Activated T-helper 2 cell treated with anti-CD3 and anti-CD28 coated beads, Interferon-gamma antibody, Interleukin-2, Interleukin-4, amounts not matched to agents 10 μg/mL and 5 μg/mL and 100 μg/mL, durations not matched to agents 14 hours and 24 hours and 36 hours (primary cell): ENCODE measurements at regions not wholly inside any gene's neighbourhood (a gene's known extent, or its start where the extent isn't known, plus 50 kb on each side); places are given as distances from the start of the nearest gene placed in this dataset.
"Not testable (repeated sequence)": the region's sequence is repeated elsewhere in the genome, so short reads cannot be mapped to it uniquely, and the experiment has no call there.

Experiments
- DNase-seq: peaks from one replicate; pipeline ENCODE4 v3.0.0; 2021; ENCODE audit warnings: low spot score
- H3K27ac Mint-ChIP-seq: one replicate; pipeline ENCODE4 v1.8.0; 2021; ENCODE audit warnings: mixed read lengths
- H3K27me3 Mint-ChIP-seq: one replicate; pipeline ENCODE4 v1.8.0; 2021; ENCODE audit warnings: low read depth, mixed read lengths
- H3K36me3 Mint-ChIP-seq: one replicate; pipeline ENCODE4 v1.8.0; 2021; ENCODE audit warnings: low read depth, mixed read lengths
- H3K4me1 Mint-ChIP-seq: one replicate; pipeline ENCODE4 v1.8.0; 2021; ENCODE audit warnings: low read depth, mixed read lengths
- H3K4me3 Mint-ChIP-seq: one replicate; pipeline ENCODE4 v1.8.0; 2021; ENCODE audit warnings: low read depth, mild to moderate bottlenecking, moderate library complexity, mixed read lengths
- H3K9me3 Mint-ChIP-seq: one replicate; pipeline ENCODE4 v1.8.0; 2021; ENCODE audit warnings: mixed read lengths
- intact Hi-C: fragments of 100-400 bp; cut with micrococcal nuclease; formaldehyde crosslinking; loops from one replicate; pipeline ENCODE4 v1.15.1; 2023

- intact Hi-C loops, result no loop called here
- Mint-ChIP-seq H3K4me3 (no peak overlapping the region), H3K36me3 (no peaks in the 10 kb centered on the region), H3K27me3 (no peaks in the 10 kb centered on the region), H3K4me1 (no peaks in the 10 kb centered on the region), H3K9me3 (peaks cover 10% of the 10 kb centered on the region), H3K27ac (no peak overlapping the region)
- DNase-seq, result no peak
Measured at GRCh38 chr4:66501997-66502396, 831.7 kb upstream of the EPHA5 start.

GRCh38 chr4:66490729-66491128 lies 820.4 kb upstream of the EPHA5 start:
- no peaks in the 10 kb centered on the region for H3K27me3 Mint-ChIP-seq
- H3K9me3 Mint-ChIP-seq, result peaks cover 26% of the 10 kb centered on the region
- no peak for DNase-seq
- H3K4me1 Mint-ChIP-seq, result no peaks in the 10 kb centered on the region
- intact Hi-C loops, result no loop called here
- H3K36me3 Mint-ChIP-seq, result no peaks in the 10 kb centered on the region
- no peak overlapping the region for H3K4me3 Mint-ChIP-seq
- H3K27ac Mint-ChIP-seq, result no peak overlapping the region

- no peaks in the 10 kb centered on the region for H3K4me1 Mint-ChIP-seq
- DNase-seq, result no peak
- no peak overlapping the region for H3K27ac Mint-ChIP-seq
- peaks cover 26% of the 10 kb centered on the region for H3K9me3 Mint-ChIP-seq
- no peak overlapping the region for H3K4me3 Mint-ChIP-seq
- no peaks in the 10 kb centered on the region for H3K36me3 Mint-ChIP-seq
- intact Hi-C loops, result no loop called here
- no peaks in the 10 kb centered on the region for H3K27me3 Mint-ChIP-seq
Measured at GRCh38 chr4:66489783-66490452, 819.6 kb upstream of the EPHA5 start.

GRCh38 chr4:66489370-66489769 lies 819.1 kb upstream of the EPHA5 start:
- Mint-ChIP-seq H3K36me3 (no peaks in the 10 kb centered on the region), H3K27me3 (no peaks in the 10 kb centered on the region), H3K4me1 (no peaks in the 10 kb centered on the region), H3K27ac (no peak overlapping the region), H3K4me3 (no peak overlapping the region), H3K9me3 (peaks cover 26% of the 10 kb centered on the region)
- intact Hi-C loops, result no loop called here
- DNase-seq, result no peak

GRCh38 chr4:66486068-66486467 lies 815.8 kb upstream of the EPHA5 start:
- no peaks in the 10 kb centered on the region for H3K4me1 Mint-ChIP-seq
- H3K4me3 Mint-ChIP-seq, result no peak overlapping the region
- H3K27me3 Mint-ChIP-seq, result no peaks in the 10 kb centered on the region
- intact Hi-C loops, result no loop called here
- H3K36me3 Mint-ChIP-seq, result no peaks in the 10 kb centered on the region
- no peak for DNase-seq
- no peak overlapping the region for H3K27ac Mint-ChIP-seq
- peaks cover 27% of the 10 kb centered on the region for H3K9me3 Mint-ChIP-seq

- H3K36me3 Mint-ChIP-seq, result no peaks in the 10 kb centered on the region
- intact Hi-C loops, result no loop called here
- no peaks in the 10 kb centered on the region for H3K27me3 Mint-ChIP-seq
Measured at GRCh38 chr4:66482186-66482585, 811.9 kb upstream of the EPHA5 start.

GRCh38 chr4:66475596-66475995 lies 805.3 kb upstream of the EPHA5 start:
- Mint-ChIP-seq H3K9me3 (peaks cover 23% of the 10 kb centered on the region), H3K27ac (no peak overlapping the region), H3K27me3 (no peaks in the 10 kb centered on the region), H3K4me1 (no peaks in the 10 kb centered on the region), H3K4me3 (no peak overlapping the region), H3K36me3 (no peaks in the 10 kb centered on the region)
- DNase-seq, result no peak
- intact Hi-C loops, result no loop called here

More at GRCh38 chr4:66482186-66482585, 811.9 kb upstream of the EPHA5 start:
- no peak overlapping the region for H3K4me3 Mint-ChIP-seq
- H3K4me1 Mint-ChIP-seq, result no peaks in the 10 kb centered on the region
- peaks cover 13% of the 10 kb centered on the region for H3K9me3 Mint-ChIP-seq
- DNase-seq, result no peak
- no peak overlapping the region for H3K27ac Mint-ChIP-seq

GRCh38 chr4:66465111-66465510 lies 794.8 kb upstream of the EPHA5 start:
- intact Hi-C loops, result no loop called here
- Mint-ChIP-seq H3K9me3 (peaks cover 29% of the 10 kb centered on the region), H3K4me3 (no peak overlapping the region), H3K27me3 (no peaks in the 10 kb centered on the region), H3K36me3 (no peaks in the 10 kb centered on the region), H3K27ac (no peak overlapping the region), H3K4me1 (no peaks in the 10 kb centered on the region)
- no peak for DNase-seq

GRCh38 chr4:66462890-66463289 lies 792.6 kb upstream of the EPHA5 start:
- H3K4me1 Mint-ChIP-seq, intact Hi-C loops, H3K36me3 Mint-ChIP-seq, DNase-seq, H3K27ac Mint-ChIP-seq, H3K27me3 Mint-ChIP-seq, H3K4me3 Mint-ChIP-seq: not testable (repeated sequence)
- H3K9me3 Mint-ChIP-seq, result peaks cover 37% of the 10 kb centered on the region

GRCh38 chr4:66451741-66452140 lies 781.5 kb upstream of the EPHA5 start:
- no peak for DNase-seq
- Mint-ChIP-seq H3K27me3 (no peaks in the 10 kb centered on the region), H3K4me1 (no peaks in the 10 kb centered on the region), H3K4me3 (no peak overlapping the region), H3K9me3 (peaks cover 8% of the 10 kb centered on the region), H3K27ac (no peak overlapping the region), H3K36me3 (no peaks in the 10 kb centered on the region)
- intact Hi-C loops, result no loop called here

- Mint-ChIP-seq H3K27me3 (no peaks in the 10 kb centered on the region), H3K4me1 (no peaks in the 10 kb centered on the region), H3K4me3 (no peak overlapping the region), H3K36me3 (no peaks in the 10 kb centered on the region), H3K9me3 (peaks cover 23% of the 10 kb centered on the region), H3K27ac (no peak overlapping the region)
- DNase-seq, result no peak
- intact Hi-C loops, result no loop called here
Measured at GRCh38 chr4:66443008-66443407, 772.7 kb upstream of the EPHA5 start.

- no peak for DNase-seq
- Mint-ChIP-seq H3K4me3 (no peak overlapping the region), H3K36me3 (no peaks in the 10 kb centered on the region), H3K4me1 (no peaks in the 10 kb centered on the region), H3K27ac (no peak overlapping the region), H3K27me3 (no peaks in the 10 kb centered on the region), H3K9me3 (peaks cover 22% of the 10 kb centered on the region)
- intact Hi-C loops, result no loop called here
Measured at GRCh38 chr4:66439508-66439907, 769.2 kb upstream of the EPHA5 start.

GRCh38 chr4:66433706-66434105 lies 763.4 kb upstream of the EPHA5 start:
- Mint-ChIP-seq H3K4me1 (no peaks in the 10 kb centered on the region), H3K36me3 (no peaks in the 10 kb centered on the region), H3K4me3 (no peak overlapping the region), H3K9me3 (peaks cover 28% of the 10 kb centered on the region), H3K27me3 (no peaks in the 10 kb centered on the region), H3K27ac (no peak overlapping the region)
- DNase-seq, result no peak
- intact Hi-C loops, result no loop called here

GRCh38 chr4:66430856-66431255 lies 760.6 kb upstream of the EPHA5 start:
- H3K9me3 Mint-ChIP-seq, result peaks cover 19% of the 10 kb centered on the region
- no peak overlapping the region for H3K27ac Mint-ChIP-seq
- H3K4me1 Mint-ChIP-seq, result no peaks in the 10 kb centered on the region
- H3K36me3 Mint-ChIP-seq, result no peaks in the 10 kb centered on the region
- H3K27me3 Mint-ChIP-seq, result no peaks in the 10 kb centered on the region
- DNase-seq, result no peak
- H3K4me3 Mint-ChIP-seq, result no peak overlapping the region
- intact Hi-C loops, result no loop called here
